K562 (cell line): ENCODE measurements at regions not wholly inside any gene's neighbourhood (a gene's known extent, or its start where the extent isn't known, plus 50 kb on each side); places are given as distances from the start of the nearest gene placed in this dataset.

Experiments
- BMI1 ChIP-seq: fragments of 150-350 bp; IDR thresholded peaks from 2 replicates; pipeline ENCODE4 v1.6.1; 2014; ENCODE audit warnings: low read length
- MAX ChIP-seq: sonication (generic); formaldehyde crosslinking; IDR thresholded peaks from 2 replicates; pipeline ENCODE4 v1.9.0; 2022; ENCODE audit warnings: mild to moderate bottlenecking, missing genetic modification reagents
- TBP ChIP-seq: optimal IDR thresholded peaks from 2 replicates; pipeline ENCODE3; 2011; ENCODE audit warnings: low read depth, low read length, improper control_type of control experiment
- UBTF ChIP-seq, 2 experiments: IDR thresholded peaks; 2 replicates each; pipeline ENCODE4 v1.6.1; 2012; ENCODE audit warnings: improper control_type of control experiment in 2 of 2, low read depth in 2 of 2, low read length in 2 of 2, borderline replicate concordance in 1 of 2
- ZKSCAN8 ChIP-seq: fragments of 200-800 bp; sonication (Bioruptor generic); IDR thresholded peaks from 2 replicates; pipeline ENCODE4 v1.6.1; 2016; ENCODE audit warnings: missing genetic modification characterization, missing compliant biosample characterization

DNA sequence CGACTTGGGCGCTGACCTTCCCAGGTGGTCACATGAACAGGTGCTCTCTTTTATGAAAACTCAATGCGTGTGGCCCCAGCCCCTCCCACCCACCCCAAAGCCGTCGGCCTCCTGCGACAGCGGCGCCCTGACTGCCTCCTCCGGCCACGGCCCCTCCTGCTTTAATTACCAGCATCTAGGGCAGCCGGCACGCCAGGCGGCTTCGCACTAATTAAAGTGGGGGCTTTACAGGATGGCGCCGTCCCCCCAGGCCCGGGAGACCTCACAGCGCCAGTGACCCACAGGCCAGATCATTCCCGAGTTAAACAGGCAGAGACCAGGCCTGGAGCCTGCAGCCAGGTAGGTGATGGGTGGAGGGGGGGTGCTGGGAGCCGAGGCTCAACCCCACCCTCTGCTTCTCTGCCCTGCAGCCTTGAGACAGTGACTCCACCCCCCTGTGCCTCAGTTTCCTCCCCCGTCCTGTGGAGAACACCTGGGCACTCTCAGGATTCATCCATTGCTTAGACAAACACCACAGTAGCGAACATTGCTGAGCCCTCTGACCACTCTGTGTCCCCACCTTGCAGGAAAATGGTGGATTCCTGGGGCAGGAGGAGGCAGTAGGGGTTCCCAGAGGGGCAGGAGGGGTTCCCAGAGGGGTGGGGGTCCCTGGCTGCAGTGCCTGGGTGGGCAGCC, 100.8 kb downstream of the MICALL2 start:
- TF ChIP-seq UBTF (IDR thresholded peaks at IDR 0.05; ENCODE audit: borderline replicate concordance in 1 of 2, low read depth in 2 of 2, low read length in 2 of 2), result no peak
- no peak for TF ChIP-seq BMI1
- no peak for TF ChIP-seq MAX
- no peak for TF ChIP-seq ZKSCAN8 (CRISPR knock-in tag)
- TF ChIP-seq TBP, result no peak
